Vagina (tissue), 2 donors: ENCODE measurements at regions not wholly inside any gene's neighbourhood (a gene's known extent, or its start where the extent isn't known, plus 50 kb on each side); places are given as distances from the start of the nearest gene placed in this dataset.

Source experiments
- POLR2A ChIP-seq, 2 donors: fragments of 450-650 bp; IDR thresholded peaks; one replicate each; pipeline ENCODE4 v1.6.1; 2017; ENCODE audit warnings: antibody characterized with exemption in 2 of 2, mild to moderate bottlenecking in 2 of 2, moderate library complexity in 2 of 2
- TF ChIP-seq, protein P1 (sequence below), 3 experiments: fragments of 450-650 bp in 2 of 3; fragments of 200-600 bp in 1 of 3; sonication (generic) in 1 of 3; IDR thresholded peaks; one replicate each; pipeline ENCODE4 v1.5.1; 2017 to 2019; ENCODE audit warnings: antibody characterized with exemption in 3 of 3, mild to moderate bottlenecking in 2 of 3, moderate library complexity in 2 of 3

- TF ChIP-seq, protein P1, sequence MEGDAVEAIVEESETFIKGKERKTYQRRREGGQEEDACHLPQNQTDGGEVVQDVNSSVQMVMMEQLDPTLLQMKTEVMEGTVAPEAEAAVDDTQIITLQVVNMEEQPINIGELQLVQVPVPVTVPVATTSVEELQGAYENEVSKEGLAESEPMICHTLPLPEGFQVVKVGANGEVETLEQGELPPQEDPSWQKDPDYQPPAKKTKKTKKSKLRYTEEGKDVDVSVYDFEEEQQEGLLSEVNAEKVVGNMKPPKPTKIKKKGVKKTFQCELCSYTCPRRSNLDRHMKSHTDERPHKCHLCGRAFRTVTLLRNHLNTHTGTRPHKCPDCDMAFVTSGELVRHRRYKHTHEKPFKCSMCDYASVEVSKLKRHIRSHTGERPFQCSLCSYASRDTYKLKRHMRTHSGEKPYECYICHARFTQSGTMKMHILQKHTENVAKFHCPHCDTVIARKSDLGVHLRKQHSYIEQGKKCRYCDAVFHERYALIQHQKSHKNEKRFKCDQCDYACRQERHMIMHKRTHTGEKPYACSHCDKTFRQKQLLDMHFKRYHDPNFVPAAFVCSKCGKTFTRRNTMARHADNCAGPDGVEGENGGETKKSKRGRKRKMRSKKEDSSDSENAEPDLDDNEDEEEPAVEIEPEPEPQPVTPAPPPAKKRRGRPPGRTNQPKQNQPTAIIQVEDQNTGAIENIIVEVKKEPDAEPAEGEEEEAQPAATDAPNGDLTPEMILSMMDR (IDR thresholded peaks at IDR 0.05), result no peak
- no peak for TF ChIP-seq POLR2A (IDR thresholded peaks at IDR 0.05)
These were observed 307.1 kb downstream of the TSN start for GRCh38 chr2:122062506-122062905.
